SKM-1 treated with dmso at 0.1 percent for 144 hours (cell line): ENCODE measurements at regions not wholly inside any gene's neighbourhood (a gene's known extent, or its start where the extent isn't known, plus 50 kb on each side); places are given as distances from the start of the nearest gene placed in this dataset.
A peak's percentile ranks its signal among the peaks of the same experiment; 100 is the strongest.
"Not testable (repeated sequence)": the region's sequence is repeated elsewhere in the genome, so short reads cannot be mapped to it uniquely, and the experiment has no call there.

Source experiments
- DNase-seq: peaks from one replicate; lab custom pipeline; 2025; ENCODE audit not compliant: unreplicated experiment; lab: John Stamatoyannopoulos, UW

DNA sequence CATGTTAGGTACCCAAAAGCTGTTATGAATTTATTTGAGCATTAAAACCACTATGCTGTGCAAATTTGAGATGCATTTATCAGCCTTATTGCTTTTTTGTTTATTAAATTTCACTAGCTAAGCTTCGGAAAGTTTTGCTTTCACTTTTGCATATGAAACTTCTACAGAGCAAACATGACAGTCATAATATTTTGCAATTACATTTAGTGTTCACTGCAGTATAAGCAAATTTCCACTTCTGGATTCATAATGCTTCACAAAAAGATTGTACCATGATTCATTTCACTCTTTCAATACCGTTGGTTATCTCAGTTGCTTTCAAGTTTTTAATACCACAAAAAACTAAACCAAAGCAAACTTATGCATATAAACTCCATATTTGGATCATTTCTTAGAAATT, 228.7 kb upstream of the SLC8A1 start:
- DNase-seq: no peak

DNA sequence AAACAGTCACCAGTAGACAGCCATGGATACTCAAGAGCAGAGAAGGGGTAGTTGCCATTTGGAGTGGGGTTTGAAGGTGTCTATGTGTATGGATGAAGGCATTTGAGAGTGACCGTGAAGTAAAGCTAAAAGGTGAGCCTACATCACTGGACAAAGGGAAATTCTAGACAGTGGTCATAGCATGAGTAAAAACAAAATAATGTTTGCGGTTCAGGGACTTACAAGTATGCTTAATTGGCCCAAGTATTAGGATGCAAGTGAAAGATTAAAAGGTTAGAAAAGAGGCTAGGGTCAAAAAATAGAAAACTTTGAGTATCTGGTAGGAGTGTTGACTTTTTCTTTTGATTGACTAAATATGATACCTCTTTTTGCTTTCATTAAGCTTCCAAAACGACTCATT, 238.1 kb upstream of the SLC8A1 start:
- DNase-seq: no peak

DNA sequence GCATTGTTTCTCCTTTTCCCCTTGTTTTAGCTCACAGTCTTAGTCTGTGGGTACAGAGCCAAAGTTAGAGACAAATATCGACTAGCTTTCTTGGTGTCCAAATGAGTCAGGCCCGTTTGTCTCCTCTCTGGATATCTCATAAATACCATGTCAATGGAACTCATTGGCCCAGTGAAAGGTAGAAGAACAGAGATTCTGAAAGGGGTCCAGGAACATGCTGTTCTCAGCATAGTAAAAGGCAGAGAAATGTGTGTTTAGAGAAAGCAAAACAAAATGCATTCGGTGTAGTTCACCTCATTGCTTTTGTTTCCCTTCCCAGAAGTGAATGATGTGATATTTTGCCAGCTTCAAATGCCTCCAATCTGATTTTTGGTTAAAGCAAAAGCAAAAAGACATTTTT, 238.6 kb upstream of the SLC8A1 start:
- DNase-seq: no peak

DNA sequence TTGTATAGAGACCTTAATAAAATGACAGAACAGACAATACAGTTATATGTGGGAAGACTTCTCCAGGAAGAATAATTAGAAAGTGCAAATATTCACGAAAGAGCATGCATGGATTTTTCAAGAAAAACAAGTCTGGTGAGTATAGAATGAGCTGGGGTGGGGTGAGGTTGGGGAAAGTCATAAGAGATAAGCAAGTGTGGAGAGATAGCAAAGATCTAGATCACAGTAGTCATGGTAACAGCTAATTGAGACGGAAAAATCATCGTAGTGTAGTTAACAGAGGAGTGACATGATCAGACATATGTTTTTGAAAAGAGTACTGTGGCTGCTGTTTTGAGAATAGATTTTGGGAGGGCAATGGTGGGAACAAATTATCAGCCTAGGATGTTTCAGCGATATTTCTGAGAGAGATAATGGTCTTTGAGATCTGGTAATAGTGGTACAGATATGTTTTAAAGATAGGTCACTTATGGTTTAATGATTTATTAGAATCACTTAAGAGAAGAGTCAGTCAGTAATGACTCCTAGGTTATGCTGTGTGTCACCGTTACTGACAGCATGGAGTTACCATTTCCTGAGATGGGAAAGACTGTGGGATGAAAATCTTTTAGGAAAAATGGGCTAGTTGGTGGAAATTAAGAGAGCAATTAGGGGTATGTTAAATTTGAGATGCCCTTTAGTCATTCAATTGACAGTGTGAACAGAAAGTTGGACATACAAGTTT, 248.5 kb upstream of the SLC8A1 start:
- no peak for DNase-seq

DNA sequence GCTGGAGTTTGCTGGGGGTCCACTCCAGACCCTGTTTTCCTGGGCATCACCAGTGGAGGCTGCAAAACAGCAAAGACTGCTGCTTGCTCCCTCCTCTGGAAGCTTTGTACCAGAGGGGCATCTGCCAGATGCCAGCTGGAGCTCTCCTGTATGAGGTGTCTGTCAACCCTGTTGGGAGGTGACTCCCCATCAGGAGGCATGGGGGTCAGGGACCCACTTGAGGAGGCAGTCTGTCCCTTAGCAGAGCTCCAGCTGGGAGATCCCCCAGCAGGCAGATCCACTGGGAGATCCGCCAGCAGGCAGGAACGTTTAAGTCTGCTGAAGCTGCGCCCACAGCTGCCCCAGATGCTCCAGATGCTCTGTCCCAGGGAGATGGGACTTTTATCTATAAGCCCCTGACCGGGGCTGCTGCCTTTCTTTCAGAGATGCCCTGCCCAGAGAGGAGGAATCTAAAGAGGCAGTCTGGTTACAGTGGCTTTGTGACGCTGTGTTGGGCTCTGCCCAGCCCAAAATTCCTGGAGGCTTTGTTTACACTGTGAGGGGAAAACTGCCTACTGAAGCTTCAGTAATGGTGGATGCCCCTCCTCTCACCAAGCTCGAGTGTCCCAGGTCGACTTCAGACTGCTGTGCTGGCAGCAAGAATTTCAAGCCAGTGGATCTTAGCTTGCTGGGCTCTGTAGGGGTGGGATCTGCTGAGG, 260.5 kb upstream of the SLC8A1 start:
- not testable (repeated sequence) for DNase-seq

DNA sequence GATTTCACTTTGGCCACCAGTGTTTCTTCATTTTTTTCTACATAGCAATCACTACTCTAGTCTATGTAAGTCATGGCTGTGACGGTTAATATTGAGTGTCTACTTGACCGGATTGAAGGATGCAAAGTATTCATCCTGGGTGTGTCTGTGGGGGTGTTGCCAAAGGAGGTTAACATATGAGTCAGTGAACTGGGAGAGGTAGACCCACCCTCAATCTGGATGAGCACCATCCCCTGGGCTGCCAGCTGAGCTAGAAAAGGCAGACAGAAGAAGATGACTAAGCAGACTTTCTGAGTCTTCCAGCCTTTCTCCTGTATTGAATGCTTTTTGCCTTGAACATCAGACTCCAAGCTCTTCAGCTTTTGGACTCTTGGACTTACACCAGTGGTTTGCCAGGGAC, 265.0 kb upstream of the SLC8A1 start:
- DNase-seq: no peak

DNA sequence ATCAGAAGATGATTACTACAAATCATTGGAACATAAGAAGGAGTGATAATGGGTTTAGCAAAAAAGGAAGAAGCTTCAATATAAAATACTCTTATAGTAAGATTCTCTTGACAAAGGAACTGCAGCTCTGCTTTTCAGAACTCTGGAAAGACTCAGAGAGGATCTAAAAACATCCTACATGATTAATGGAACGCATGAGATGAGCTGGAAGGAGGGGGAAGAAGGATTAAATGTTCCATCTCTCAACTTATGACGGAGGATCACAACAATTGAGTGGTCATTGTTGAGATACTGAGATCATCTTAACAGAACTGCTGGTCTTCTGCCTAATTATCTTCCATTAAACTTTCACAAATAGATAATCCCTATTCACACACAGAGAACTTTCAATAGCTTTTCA, 267.5 kb upstream of the SLC8A1 start:
- DNase-seq: no peak

DNA sequence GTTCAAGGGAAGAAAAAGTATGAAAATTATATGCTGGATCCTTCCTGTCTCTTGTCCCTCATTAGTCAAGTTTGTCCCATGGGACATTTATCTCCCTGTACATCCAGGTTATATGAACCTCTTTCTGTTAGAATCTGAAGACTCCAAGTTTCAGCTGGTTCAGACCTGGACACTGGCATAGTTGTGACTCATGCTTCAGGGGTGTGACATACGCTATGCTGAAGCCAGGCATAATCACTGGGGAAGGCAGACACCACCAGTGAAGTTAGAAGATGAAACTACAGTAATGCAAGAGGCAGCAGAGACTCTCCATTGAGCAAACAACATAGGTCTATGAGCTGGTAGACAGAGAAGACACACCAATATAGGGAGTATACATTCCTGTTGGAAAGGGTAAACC, 269.7 kb upstream of the SLC8A1 start:
- DNase-seq: no peak

DNA sequence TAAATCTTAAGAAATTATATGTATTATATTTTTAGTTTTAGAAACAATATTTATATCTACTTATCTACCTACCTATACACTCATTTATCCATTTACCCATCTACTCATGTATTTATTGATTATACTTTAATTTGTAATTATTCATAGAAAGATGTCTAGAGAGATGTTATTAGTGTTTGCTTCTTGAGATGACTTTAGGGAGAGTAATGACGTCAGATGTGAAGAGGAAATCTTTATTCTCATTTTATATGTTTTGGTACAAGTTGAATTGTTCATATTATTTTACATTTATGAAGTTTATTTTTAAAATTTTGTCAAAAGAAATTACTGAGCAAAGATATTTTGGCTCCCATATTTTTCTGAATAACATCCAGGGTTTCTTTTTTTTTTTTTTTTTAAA, 271.3 kb upstream of the SLC8A1 start:
- no peak for DNase-seq

DNA sequence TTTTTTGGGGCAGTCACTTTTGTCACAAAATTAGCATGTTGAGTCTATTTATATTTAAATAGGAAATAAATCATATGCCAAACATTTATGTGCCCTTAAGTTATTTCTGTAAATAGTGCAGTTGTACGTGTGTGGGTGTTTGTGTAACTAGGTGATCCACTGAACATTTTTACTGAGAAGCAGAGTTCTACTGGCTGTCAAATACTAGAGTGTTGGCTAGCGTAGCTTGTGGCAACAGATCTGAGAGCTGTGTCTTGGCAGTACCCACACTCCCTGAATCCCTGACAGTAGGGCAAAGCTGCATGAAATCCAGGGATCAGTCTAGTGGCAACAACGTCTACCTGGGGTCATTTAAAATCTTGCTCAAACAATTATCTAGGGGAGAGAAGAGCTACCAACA, 273.1 kb upstream of the SLC8A1 start:
- no peak for DNase-seq

DNA sequence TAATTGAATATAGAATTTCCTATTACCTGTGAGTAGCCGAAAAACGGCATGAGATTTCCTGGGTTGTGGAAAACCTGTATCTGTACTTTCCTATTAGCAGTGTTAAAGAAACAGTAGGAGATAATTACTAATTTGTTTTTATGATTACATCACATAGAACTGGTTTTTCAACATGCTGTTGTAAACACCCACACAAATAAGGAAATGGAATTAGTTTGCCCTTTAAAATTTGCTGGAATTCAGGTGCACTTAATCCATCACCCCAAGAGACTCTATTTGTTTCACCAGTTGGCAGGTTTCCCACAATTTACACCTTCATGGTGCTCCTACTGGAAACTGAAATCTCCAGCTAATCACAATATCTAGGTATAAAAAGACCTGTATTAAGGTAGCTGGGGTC, 274.1 kb upstream of the SLC8A1 start:
- DNase-seq: no peak

DNA sequence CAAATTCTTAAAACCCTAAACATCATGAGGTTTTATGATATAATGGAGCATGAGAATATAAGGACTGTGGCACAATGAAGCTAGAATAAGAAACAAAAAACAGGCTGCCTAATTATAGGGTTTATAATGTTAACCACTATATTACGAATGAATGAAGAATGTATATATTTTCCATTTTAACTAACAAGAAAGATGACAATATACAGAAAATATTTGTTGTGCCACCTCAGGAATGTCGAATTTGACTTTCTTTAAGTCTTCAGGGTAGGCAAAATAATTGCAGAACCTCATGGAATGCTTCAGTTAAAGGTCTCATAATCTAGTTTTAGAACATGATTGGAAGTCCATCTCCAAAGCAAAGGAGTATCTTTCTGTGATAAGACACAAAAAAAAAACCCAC, 282.9 kb upstream of the SLC8A1 start:
- DNase-seq: no peak

DNA sequence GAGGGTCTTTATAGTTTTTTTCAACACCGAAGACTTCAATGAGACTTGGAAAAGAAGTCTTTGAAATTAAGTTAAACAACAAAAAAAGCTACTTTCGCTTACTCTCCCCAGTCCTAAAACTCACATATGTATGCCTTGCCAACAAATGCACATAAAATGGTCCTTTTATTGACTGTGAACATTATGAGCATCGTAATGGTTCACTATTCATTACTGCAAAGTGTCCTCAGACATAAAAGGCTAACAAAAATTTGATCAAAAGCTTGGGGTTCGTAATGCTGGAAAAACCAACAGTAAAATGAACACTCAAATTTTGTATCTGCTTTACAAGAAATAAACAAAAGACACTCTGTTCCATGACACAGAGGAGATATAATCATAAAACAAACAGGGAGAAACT, 285.3 kb upstream of the SLC8A1 start:
- no peak for DNase-seq

DNA sequence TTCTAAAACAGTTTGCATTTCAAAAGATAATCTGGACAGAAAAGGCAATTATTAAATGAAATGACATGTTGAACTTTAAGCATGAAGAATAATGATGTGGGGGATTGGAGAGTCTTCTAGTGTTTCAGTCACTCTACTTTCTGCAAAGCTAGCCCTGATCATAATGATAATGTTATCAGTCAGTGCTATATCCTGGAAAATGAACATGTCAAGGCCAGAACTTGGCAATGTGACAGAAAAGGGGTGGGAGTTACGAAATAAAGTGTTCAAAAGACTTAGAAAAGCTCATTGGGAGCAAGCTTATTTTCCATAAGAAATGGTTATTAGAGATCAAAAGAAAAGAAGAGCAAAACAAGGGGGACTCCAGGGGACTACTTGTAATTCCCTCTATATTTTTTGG, 288.5 kb upstream of the SLC8A1 start:
- no peak for DNase-seq

DNA sequence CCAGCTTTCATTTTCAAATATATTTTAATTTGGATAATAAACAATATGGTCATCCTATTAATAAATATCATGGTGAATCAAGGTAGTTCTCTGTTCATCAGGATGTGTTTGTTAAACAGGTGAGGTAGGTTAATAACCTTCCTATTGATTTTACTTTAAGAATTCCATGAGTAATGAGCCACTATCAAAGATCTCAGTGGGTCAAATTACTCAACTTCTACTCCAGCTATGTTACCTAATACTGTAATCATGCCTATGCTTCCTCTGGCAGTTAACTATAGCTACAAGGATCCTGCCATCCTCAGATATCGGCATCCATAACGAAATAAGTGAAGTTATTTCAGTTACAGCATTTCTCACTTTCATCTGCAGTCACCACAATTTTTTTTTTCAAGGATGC, 289.6 kb upstream of the SLC8A1 start:
- no peak for DNase-seq

DNA sequence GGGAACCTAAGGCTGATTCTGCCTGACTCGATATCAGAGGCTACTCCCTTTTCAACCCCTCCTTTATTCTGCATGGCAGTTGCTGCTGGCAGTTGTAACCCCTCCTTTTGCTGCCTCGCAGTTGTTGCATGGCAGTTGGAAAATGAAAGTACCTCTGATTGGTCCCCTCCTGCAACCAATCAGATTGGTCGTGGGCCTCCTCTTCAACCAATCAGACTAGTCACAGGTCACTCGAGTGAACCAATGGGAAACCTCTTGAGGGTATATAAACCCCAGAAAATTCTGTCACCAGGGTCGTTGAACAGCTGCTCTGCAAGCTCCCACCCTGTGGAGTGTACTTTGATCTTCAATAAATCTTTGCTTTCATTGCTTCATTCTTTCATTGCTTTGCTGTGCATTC, 294.3 kb upstream of the SLC8A1 start:
- DNase-seq: no peak

DNA sequence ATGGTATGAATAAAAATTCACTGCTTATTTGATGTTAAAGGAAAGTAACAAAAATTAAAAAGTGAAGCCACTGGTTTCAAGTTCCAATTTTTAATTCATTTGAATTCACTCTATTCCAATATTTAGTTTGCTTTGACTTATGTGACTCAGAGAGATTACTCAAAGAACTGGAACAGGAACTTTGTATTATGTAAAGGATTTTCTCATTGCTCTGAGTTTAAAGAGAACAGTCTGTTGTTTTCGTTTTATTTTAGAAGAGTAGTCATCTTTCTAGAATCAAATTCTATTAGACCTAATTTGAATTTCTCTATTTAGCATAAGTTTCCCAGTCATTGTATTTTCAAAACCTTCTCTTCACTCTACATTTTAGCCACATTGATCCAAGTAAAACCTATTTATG, 300.1 kb upstream of the SLC8A1 start:
- DNase-seq: no peak

DNA sequence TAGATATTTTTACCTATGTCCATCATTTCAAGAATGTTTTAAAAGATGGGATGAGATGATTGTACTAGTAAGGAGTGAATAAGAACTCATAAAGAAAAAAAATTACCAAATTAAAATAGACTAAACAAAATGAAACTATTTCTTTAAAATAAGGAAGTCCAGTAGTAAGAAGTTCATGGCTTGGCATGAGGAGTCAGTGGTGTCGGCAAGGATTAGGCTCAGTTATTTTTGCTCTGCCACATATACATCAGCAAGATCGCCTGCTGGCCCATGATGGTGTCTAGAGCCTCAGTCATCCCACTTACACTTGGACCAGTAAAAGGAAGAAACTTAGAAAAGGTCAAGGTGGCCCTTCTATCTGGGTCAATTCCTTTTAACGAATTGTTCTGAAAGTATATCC, 300.9 kb upstream of the SLC8A1 start:
- DNase-seq: no peak

DNA sequence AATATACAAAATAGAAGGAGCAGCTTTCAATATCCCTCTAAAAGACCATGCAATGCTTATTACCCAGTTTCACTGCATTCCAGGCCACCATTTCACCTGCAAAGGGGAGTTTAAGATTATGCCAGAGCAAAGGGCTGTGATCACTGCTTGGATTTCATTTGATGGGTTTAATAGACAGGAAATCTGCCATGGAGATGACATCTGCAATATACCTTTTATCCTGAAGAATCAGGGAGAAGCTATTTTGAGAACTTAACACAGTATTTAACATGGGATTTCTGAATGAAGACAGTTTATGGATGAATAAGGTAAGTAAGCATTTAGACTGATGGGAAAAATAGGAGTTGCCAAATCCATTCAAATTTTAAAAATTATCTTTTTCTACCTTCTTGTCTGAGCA, 303.0 kb upstream of the SLC8A1 start:
- no peak for DNase-seq

DNA sequence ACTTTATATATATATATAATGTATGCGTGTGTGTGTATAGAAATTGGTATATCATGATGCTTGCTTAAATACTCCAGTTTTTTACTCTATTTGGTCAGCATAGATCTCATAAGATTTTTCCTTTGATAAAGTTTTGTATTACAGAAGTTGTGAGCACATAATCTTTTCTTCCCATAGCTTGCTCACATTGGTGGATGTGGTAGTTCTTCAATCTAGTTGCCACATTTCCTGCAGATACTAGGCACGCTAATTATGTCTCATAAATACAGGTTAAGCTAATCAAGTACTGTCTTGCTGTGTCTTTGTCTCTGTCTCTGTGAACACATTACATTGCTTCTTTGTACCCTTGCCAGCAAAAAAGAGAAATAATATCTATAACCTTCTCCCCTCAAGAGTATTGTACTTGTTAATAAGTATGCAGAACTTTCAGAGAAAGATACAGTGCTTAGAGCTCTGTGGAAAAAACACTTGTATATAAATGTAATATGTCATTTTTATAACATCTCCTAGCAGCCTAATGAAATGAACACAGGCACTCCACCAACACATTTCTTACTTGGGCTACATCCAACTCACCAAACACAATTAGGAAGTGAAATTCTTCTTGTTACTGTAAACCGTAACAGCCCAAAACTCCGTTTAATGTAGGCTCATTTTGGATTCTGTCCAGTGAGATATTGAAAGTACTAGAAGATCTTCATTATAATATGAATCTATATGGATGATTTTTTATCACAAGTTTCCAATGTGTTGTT, 306.7 kb upstream of the SLC8A1 start:
- no peak for DNase-seq

DNA sequence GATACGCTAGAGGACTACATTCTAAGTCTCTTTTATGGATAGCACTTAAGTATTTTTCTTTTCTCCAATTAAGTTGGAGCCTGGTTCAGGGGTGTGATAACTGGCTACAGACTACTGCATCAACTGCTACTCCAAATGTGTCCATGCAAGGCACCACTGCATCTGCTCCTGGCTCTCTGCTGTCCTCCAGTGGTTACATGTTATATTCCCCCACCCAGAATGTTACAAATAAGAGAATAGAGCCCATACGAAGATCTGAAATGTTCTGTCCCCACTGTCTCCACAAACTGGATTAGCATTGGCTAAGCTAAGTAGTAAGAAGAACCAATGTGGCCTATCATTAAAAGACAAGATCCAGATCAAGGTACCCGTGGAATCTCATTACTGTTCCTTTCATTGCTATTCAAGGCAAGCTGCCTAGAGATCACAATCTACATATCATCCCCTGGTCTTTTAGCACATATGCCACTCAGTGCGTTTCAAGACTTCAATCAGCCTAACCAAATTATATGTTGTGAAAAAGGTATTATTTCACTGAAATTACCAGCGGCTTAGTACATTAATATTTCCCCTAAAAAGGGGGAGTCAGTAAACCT, 308.3 kb upstream of the SLC8A1 start:
- DNase-seq: peak; percentile 69

DNA sequence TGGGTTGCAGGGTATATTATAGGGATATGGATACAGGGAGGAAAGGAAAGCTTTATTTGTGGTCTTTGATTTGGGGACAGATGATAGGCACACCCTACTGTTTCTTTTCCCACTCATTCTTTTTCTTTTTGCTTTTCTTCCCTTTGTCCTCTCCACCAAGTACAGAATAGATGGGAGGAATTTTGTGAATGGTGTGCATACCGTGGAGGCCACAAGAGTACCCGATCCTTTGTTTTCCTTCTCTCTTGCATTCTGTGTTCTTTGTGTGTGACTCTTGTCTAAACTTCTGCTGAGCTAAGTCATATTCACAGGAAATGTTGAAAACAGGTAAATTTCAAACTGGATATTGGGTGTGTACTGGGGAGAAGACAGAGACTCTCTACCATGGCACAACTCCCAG, 321.4 kb upstream of the SLC8A1 start:
- no peak for DNase-seq
